ENCODE measurements at regions not wholly inside any gene's neighbourhood (a gene's known extent, or its start where the extent isn't known, plus 50 kb on each side); places are given as distances from the start of the nearest gene placed in this dataset.

DNA sequence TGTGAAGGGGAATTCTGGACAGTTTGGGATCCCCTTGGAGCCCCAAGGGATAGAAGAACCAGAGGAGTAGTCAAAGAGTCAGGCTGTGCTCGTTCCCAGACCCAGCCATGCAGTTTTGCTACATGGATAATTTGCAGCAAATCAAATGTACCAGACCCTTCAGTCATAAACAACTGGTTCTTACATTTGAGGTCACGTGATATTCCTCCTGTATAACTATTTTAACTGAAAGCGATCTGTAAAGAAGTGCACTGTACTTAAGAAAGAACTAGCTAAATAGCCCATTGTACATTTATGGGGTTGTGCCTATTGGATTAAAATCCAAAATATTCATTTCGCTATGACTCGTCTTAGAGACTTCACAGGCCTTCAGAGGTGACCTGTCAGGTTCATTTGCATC lies 550.2 kb upstream of the TENM3 start:
- TF ChIP-seq, protein P1, sequence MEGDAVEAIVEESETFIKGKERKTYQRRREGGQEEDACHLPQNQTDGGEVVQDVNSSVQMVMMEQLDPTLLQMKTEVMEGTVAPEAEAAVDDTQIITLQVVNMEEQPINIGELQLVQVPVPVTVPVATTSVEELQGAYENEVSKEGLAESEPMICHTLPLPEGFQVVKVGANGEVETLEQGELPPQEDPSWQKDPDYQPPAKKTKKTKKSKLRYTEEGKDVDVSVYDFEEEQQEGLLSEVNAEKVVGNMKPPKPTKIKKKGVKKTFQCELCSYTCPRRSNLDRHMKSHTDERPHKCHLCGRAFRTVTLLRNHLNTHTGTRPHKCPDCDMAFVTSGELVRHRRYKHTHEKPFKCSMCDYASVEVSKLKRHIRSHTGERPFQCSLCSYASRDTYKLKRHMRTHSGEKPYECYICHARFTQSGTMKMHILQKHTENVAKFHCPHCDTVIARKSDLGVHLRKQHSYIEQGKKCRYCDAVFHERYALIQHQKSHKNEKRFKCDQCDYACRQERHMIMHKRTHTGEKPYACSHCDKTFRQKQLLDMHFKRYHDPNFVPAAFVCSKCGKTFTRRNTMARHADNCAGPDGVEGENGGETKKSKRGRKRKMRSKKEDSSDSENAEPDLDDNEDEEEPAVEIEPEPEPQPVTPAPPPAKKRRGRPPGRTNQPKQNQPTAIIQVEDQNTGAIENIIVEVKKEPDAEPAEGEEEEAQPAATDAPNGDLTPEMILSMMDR (IDR thresholded peaks at IDR 0.05; ENCODE audit: control insufficient read depth, extremely low read depth, insufficient read depth): no peak
- H3K4me3 ChIP-seq (ENCODE audit: low read depth, low read length): no peak overlapping the region
- DNase-seq (ENCODE audit: low read depth): no peak

DNA sequence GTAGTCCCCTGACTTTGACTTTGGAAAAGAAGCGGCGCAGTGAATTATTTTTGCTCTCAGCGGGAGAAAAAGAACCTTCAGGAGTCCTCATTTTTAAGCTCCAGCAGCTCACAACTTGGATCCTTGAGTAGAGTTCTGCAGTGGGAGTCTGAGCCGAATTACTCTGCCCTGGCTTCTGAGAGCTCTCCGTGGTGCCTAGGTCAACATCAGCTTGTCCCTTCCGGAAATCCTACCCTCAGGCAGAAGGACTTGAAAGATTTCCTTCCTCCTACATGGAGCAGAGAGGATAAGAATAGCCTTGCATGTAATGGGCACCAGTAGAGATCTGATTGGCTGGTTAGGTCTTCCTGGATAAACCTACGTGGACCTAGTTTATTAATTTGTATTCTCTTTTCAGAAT lies 549.7 kb upstream of the TENM3 start:
- DNase-seq (ENCODE audit: low read depth): no peak
- H3K4me3 ChIP-seq (ENCODE audit: low read depth, low read length): no peak overlapping the region
- TF ChIP-seq, protein P1 (IDR thresholded peaks at IDR 0.05; ENCODE audit: control insufficient read depth, extremely low read depth, insufficient read depth): no peak

DNA sequence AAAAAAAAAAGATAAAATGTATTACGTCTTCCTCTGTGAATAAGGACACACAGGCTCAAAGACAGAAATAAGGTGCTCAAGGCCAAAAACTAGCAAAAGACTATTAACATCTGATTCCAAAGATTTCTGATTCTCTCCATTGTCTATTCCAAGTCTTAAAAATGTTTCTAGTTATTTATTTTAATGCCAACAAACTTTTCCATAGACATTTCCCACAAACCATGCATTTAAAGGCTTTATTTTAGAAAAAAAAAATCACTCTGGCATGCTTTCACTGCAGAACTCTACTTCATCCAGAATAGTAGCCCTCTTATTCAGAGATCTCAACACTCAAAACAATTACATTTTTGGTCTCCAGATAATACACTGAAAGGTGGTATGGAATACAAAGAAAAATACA lies 545.0 kb upstream of the TENM3 start:
- DNase-seq (ENCODE audit: low read depth): no peak
- TF ChIP-seq, protein P1 (IDR thresholded peaks at IDR 0.05; ENCODE audit: control insufficient read depth, extremely low read depth, insufficient read depth): no peak
- no peak overlapping the region for H3K4me3 ChIP-seq (ENCODE audit: low read depth, low read length)

DNA sequence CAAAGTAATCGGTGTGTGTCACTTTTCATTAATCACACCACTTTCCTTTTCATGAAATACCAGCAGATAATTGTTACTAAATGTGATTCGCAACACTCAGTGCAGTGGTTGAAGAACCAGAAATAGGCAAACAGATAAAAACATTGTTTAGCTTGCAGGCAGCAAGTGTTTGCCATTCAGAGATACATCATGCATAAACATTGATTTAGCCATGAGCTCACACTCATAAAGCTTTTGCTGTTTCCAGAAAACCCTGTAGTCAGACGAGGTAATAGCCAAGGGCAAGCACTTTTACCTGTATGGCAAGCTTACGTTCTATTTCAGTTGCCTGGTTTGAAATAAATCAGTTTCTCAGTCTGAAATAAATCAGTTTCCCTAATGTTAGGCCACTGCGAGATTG lies 542.0 kb upstream of the TENM3 start:
- TF ChIP-seq, protein P1 (IDR thresholded peaks at IDR 0.05; ENCODE audit: control insufficient read depth, extremely low read depth, insufficient read depth): no peak
- no peak for DNase-seq (ENCODE audit: low read depth)
- H3K4me3 ChIP-seq (ENCODE audit: low read depth, low read length): no peak overlapping the region

DNA sequence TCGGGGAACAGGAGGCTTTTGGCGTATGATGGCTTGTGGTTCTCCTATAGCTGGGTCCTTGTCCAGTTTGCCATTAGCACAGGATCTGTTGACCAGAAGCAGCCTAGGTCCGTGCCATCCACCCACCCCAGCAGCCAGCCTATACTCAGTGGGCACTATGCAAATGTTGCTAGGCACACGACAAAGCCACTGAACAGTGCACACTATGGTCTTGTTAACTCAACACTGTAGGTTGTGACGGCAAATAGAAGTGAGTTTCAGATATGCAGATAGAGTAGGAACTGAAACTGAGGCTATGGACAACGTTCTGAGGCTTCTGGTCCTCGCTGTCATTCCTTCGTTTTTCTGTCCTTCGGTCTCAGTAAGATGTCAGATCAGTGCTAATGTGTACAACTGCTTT lies 541.3 kb upstream of the TENM3 start:
- H3K4me3 ChIP-seq (ENCODE audit: low read depth, low read length): no peak overlapping the region
- TF ChIP-seq, protein P1 (IDR thresholded peaks at IDR 0.05; ENCODE audit: control insufficient read depth, extremely low read depth, insufficient read depth): no peak
- DNase-seq (ENCODE audit: low read depth): no peak

DNA sequence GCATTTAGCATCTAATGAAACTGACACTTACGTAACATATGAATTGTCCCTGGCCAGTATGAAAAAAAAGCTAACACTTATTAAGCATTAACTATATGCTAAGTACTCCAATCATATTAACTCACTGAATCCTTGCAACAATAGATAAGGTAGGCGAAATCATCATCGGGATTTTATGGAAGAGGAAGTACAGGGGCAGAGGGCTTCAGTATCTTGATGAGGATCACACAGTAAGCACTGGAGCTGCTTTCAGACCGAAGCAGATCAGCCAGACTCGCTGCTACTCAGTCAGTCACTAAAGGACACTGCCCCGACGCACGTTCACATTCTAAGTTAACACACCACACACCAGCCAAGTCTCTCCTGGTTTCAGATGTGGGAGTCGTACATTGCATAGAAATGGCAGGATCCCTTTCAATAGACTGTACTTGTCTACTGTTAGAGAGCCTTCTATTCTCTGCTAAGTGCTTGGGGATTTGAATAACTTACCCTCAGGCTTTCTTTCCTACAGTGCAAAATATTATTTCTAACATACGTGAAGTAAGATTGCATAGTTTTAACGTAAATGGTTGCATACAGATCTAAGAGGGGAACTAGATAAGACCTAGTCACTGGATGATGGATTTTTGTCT lies 540.2 kb upstream of the TENM3 start:
- TF ChIP-seq, protein P1 (IDR thresholded peaks at IDR 0.05; ENCODE audit: control insufficient read depth, extremely low read depth, insufficient read depth): no peak
- DNase-seq (ENCODE audit: low read depth): no peak
- H3K4me3 ChIP-seq (ENCODE audit: low read depth, low read length): no peak overlapping the region

DNA sequence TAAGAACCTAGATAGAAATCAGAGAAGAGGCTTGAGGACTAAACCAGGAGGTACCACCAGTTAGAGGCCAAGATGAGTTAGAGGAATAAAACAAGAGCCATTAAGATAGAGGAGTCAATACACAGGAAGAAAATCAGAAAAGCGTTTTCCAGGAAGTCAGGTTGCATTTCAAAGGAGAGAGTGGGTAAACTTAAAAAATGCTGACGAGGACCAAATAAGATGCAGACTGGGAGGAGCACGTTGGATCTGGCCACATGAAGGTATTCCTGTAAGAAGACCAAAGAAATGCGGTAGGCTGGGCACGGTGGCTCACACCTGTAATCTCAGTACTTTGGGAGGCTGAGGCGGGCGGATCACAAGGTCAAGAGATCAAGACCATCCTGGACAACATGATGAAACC lies 533.1 kb upstream of the TENM3 start:
- H3K4me3 ChIP-seq (ENCODE audit: low read depth, low read length): no peak overlapping the region
- TF ChIP-seq, protein P1 (IDR thresholded peaks at IDR 0.05; ENCODE audit: control insufficient read depth, extremely low read depth, insufficient read depth): no peak
- no peak for DNase-seq (ENCODE audit: low read depth)

Measured in LNCaP clone FGC (cell line).